Right renal pelvis (tissue), 4 donors: ENCODE measurements at regions not wholly inside any gene's neighbourhood (a gene's known extent, or its start where the extent isn't known, plus 50 kb on each side); places are given as distances from the start of the nearest gene placed in this dataset.

Experiments
- DNase-seq, 4 donors: peaks; one replicate each; pipeline ENCODE4 v3.0.0-alpha.2; 2013; ENCODE audit warnings: low read depth in 4 of 4, low spot score in 3 of 4, missing footprints in 1 of 4

GRCh38 chr2:242020196-242021004 lies 150.9 kb downstream of the RTP5 start:
- no peak for DNase-seq

- no peak for DNase-seq
Observed at GRCh38 chr2:242022550-242023290, 153.2 kb downstream of the RTP5 start.

GRCh38 chr2:242024751-242025355 lies 155.3 kb downstream of the RTP5 start:
- no peak for DNase-seq

GRCh38 chr2:242027676-242028450 lies 158.3 kb downstream of the RTP5 start:
- no peak for DNase-seq

- DNase-seq = no peak
Observed at GRCh38 chr2:242029422-242030225, 160.1 kb downstream of the RTP5 start.

- DNase-seq = no peak
Observed at GRCh38 chr2:242030226-242030575, 160.7 kb downstream of the RTP5 start.

- DNase-seq = no peak
Observed at GRCh38 chr2:242030858-242031257, 161.3 kb downstream of the RTP5 start.

GRCh38 chr2:242031481-242032019 lies 162.0 kb downstream of the RTP5 start:
- DNase-seq = no peak

GRCh38 chr2:242032780-242033656 lies 163.5 kb downstream of the RTP5 start:
- DNase-seq = no peak

GRCh38 chr2:242034138-242034537 lies 164.6 kb downstream of the RTP5 start:
- no peak for DNase-seq

- DNase-seq = no peak
Observed at GRCh38 chr2:242034996-242035814, 165.7 kb downstream of the RTP5 start.

- DNase-seq = no peak
Observed at GRCh38 chr2:242035858-242036652, 166.5 kb downstream of the RTP5 start.

GRCh38 chr2:242036653-242036950 lies 167.1 kb downstream of the RTP5 start:
- no peak for DNase-seq

GRCh38 chr2:242038166-242038927 lies 168.8 kb downstream of the RTP5 start:
- no peak for DNase-seq

GRCh38 chr2:242038928-242039341 lies 169.4 kb downstream of the RTP5 start:
- DNase-seq = no peak

GRCh38 chr2:242040303-242040655 lies 170.8 kb downstream of the RTP5 start:
- no peak for DNase-seq

GRCh38 chr2:242040681-242041080 lies 171.2 kb downstream of the RTP5 start:
- no peak for DNase-seq
